H1 (cell line): ENCODE measurements at regions not wholly inside any gene's neighbourhood (a gene's known extent, or its start where the extent isn't known, plus 50 kb on each side); places are given as distances from the start of the nearest gene placed in this dataset.

Experiments
- CTCF ChIA-PET: fragments of 300-600 bp; sonication (Branson Sonifier 250); formaldehyde crosslinking; loops from one replicate; lab custom pipeline; 2021; ENCODE audit not compliant: partially characterized antibody; lab: Charles Lee
- POLR2A ChIA-PET: fragments of 300-600 bp; sonication (Branson Sonifier 250); formaldehyde crosslinking; loops from one replicate; lab custom pipeline; 2021; ENCODE audit warnings: inconsistent platforms; ENCODE audit not compliant: partially characterized antibody; lab: Charles Lee
- DNase-seq, 2 experiments: peaks; one replicate each; pipeline versions ENCODE4 v3.0.0 to v3.0.0-alpha.2; 2010 to 2022; ENCODE audit warnings: low spot score in 2 of 2, low read depth in 1 of 2, mixed read lengths in 1 of 2
- FAIRE-seq: peaks from 2 replicates; lab custom pipeline; 2011; peaks lifted over from hg19 to GRCh38; lab: Jason Lieb, UNC
- H2AFZ ChIP-seq: 2 replicates; pipeline ENCODE4 v1.8.1; 2012; ENCODE audit warnings: low read length, inconsistent platforms
- H2AK5ac ChIP-seq: 2 replicates; pipeline ENCODE4 v1.6.1; 2013; ENCODE audit warnings: low read depth, low read length
- H2BK120ac ChIP-seq: replicated peaks from 2 replicates; pipeline ENCODE3; 2013; ENCODE audit warnings: low read depth, low read length, inconsistent platforms
- H2BK12ac ChIP-seq: 2 replicates; pipeline ENCODE4 v1.6.1; 2013; ENCODE audit warnings: low read depth, low read length
- H2BK15ac ChIP-seq: 2 replicates; pipeline ENCODE4 v1.6.1; 2013; ENCODE audit warnings: low read length
- H2BK20ac ChIP-seq: 2 replicates; pipeline ENCODE4 v1.6.1; 2013; ENCODE audit warnings: low read length
- H2BK5ac ChIP-seq: 2 replicates; pipeline ENCODE4 v1.6.1; 2013; ENCODE audit warnings: low read depth, low read length
- H3K14ac ChIP-seq: 2 replicates; pipeline ENCODE4 v1.6.1; 2013; ENCODE audit warnings: inconsistent platforms; ENCODE audit not compliant: insufficient read length
- H3K18ac ChIP-seq: 2 replicates; pipeline ENCODE4 v1.6.1; 2013; ENCODE audit warnings: low read length; ENCODE audit errors: extremely low read depth
- H3K23ac ChIP-seq: 2 replicates; pipeline ENCODE4 v1.6.1; 2013; ENCODE audit warnings: inconsistent platforms; ENCODE audit not compliant: insufficient read length
- H3K23me2 ChIP-seq: 2 replicates; pipeline ENCODE4 v1.6.1; 2013; ENCODE audit warnings: low read depth, low read length
- H3K27ac ChIP-seq: 2 replicates; pipeline ENCODE4 v1.6.1; 2011; ENCODE audit warnings: low read depth, low read length, inconsistent platforms
- H3K27me3 ChIP-seq, 4 experiments: replicated peaks in 1 of 4; 1 replicate in 1 of 4; 2 replicates in 3 of 4; pipeline versions ENCODE4 v1.6.1 to v1.8.1; 2011 to 2013; ENCODE audit warnings: low read length in 3 of 4, mild to moderate bottlenecking in 3 of 4, inconsistent platforms in 2 of 4, mixed read lengths in 2 of 4, moderate library complexity in 1 of 4; ENCODE audit not compliant: control insufficient read depth in 3 of 4, insufficient read depth in 3 of 4; ENCODE audit errors: extremely low read depth in 1 of 4
- H3K36me3 ChIP-seq, 4 experiments: 2 replicates each; pipeline versions ENCODE4 v1.6.1 to v1.8.1; 2011 to 2013; ENCODE audit warnings: mild to moderate bottlenecking in 4 of 4, low read length in 3 of 4, moderate library complexity in 2 of 4, control low read depth in 1 of 4, inconsistent platforms in 1 of 4; ENCODE audit not compliant: insufficient read depth in 4 of 4, control insufficient read depth in 2 of 4
- H3K4ac ChIP-seq: replicated peaks from 2 replicates; pipeline ENCODE3; 2013; ENCODE audit warnings: low read length, low read depth, mixed read lengths, inconsistent platforms; ENCODE audit not compliant: insufficient read length
- H3K4me1 ChIP-seq, 4 experiments: replicated peaks in 1 of 4; 1 replicate in 1 of 4; 2 replicates in 3 of 4; pipeline versions ENCODE4 v1.6.1 to v1.8.1; 2011 to 2013; ENCODE audit warnings: low read length in 3 of 4, inconsistent platforms in 2 of 4, mixed read lengths in 1 of 4; ENCODE audit not compliant: insufficient read depth in 4 of 4, control insufficient read depth in 3 of 4
- H3K4me2 ChIP-seq, 2 experiments: 2 replicates each; pipeline versions ENCODE4 v1.6.1 to v1.8.1; 2011 to 2013; ENCODE audit warnings: low read depth in 2 of 2, low read length in 2 of 2, control low read depth in 1 of 2, inconsistent platforms in 1 of 2, mild to moderate bottlenecking in 1 of 2; ENCODE audit not compliant: insufficient read depth in 1 of 2
- H3K4me3 ChIP-seq, 4 experiments: fragments of 200-600, 300-600 bp in 1 of 4; sonication (generic), shearing (Covaris generic), sonication (Bioruptor Twin) in 1 of 4; 2 replicates each; pipeline versions ENCODE4 v1.5.1 to v1.8.1; 2011 to 2016; ENCODE audit warnings: low read length in 4 of 4, low read depth in 3 of 4, control low read depth in 2 of 4, inconsistent platforms in 2 of 4, mild to moderate bottlenecking in 2 of 4, mixed read lengths in 1 of 4, moderate library complexity in 1 of 4; ENCODE audit not compliant: insufficient read depth in 2 of 4; ENCODE audit errors: extremely low read depth in 1 of 4
- H3K56ac ChIP-seq: replicated peaks from 2 replicates; pipeline ENCODE3; 2013; ENCODE audit warnings: low read depth, mild to moderate bottlenecking, mixed read lengths, low read length, inconsistent platforms; ENCODE audit not compliant: insufficient read length
- H3K79me1 ChIP-seq: 2 replicates; pipeline ENCODE4 v1.6.1; 2013; ENCODE audit warnings: low read depth, low read length, control low read depth
- H3K79me2 ChIP-seq, 2 experiments: 2 replicates each; pipeline versions ENCODE4 v1.6.1 to v1.8.1; 2012 to 2013; ENCODE audit warnings: low read length in 2 of 2, mild to moderate bottlenecking in 2 of 2, inconsistent platforms in 1 of 2; ENCODE audit not compliant: insufficient read depth in 2 of 2, control insufficient read depth in 1 of 2
- H3K9ac ChIP-seq, 4 experiments: replicated peaks in 1 of 4; 1 replicate in 1 of 4; 2 replicates in 3 of 4; pipeline versions ENCODE4 v1.6.1 to v1.8.1; 2011 to 2013; ENCODE audit warnings: low read depth in 3 of 4, low read length in 3 of 4, control low read depth in 2 of 4, mild to moderate bottlenecking in 2 of 4, moderate library complexity in 2 of 4, inconsistent platforms in 1 of 4; ENCODE audit errors: extremely low read depth in 1 of 4
- H3K9me3 ChIP-seq, 2 experiments: 2 replicates each; pipeline versions ENCODE4 v1.6.1 to v1.8.1; 2012 to 2013; ENCODE audit warnings: mild to moderate bottlenecking in 2 of 2, moderate library complexity in 2 of 2, control low read depth in 1 of 2, inconsistent platforms in 1 of 2, low read depth in 1 of 2, low read length in 1 of 2, mixed read lengths in 1 of 2; ENCODE audit not compliant: insufficient read depth in 2 of 2
- H4K20me1 ChIP-seq, 2 experiments: replicated peaks in 1 of 2; 2 replicates each; pipeline versions ENCODE3 to v1.8.1; 2011 to 2013; ENCODE audit warnings: inconsistent platforms in 2 of 2, low read length in 2 of 2, mild to moderate bottlenecking in 1 of 2; ENCODE audit not compliant: insufficient read depth in 2 of 2, control insufficient read depth in 1 of 2
- H4K5ac ChIP-seq: 2 replicates; pipeline ENCODE4 v1.6.1; 2013; ENCODE audit warnings: low read length, low read depth, mixed read lengths, inconsistent platforms; ENCODE audit not compliant: insufficient read length
- H4K8ac ChIP-seq: 2 replicates; pipeline ENCODE4 v1.8.0; 2013; ENCODE audit warnings: mild to moderate bottlenecking, moderate library complexity, low read length, inconsistent platforms; ENCODE audit not compliant: insufficient read depth; ENCODE audit errors: extremely low read depth
- H4K91ac ChIP-seq: replicated peaks from 2 replicates; pipeline ENCODE3; 2013; ENCODE audit warnings: low read length, mixed read lengths, inconsistent platforms; ENCODE audit not compliant: insufficient read length
- CEBPB ChIP-seq: IDR thresholded peaks from 2 replicates; pipeline ENCODE4 v1.6.1; 2012; ENCODE audit warnings: low read depth, low read length
- CHD2 ChIP-seq: IDR thresholded peaks from 2 replicates; pipeline ENCODE4 v1.6.1; 2012; ENCODE audit warnings: low read length, improper control_type of control experiment
- CTCF ChIP-seq, 3 experiments: IDR thresholded peaks; 1 replicate in 2 of 3; 2 replicates in 1 of 3; pipeline versions ENCODE4 v1.5.1 to v1.6.1; 2011; ENCODE audit warnings: low read length in 3 of 3, mild to moderate bottlenecking in 3 of 3, inconsistent platforms in 2 of 3, low read depth in 1 of 3, moderate library complexity in 1 of 3; ENCODE audit not compliant: insufficient read depth in 1 of 3; ENCODE audit errors: control extremely low read depth in 1 of 3
- FOSL1 ChIP-seq: IDR thresholded peaks from 2 replicates; pipeline ENCODE4 v1.6.1; 2011; ENCODE audit warnings: mild to moderate bottlenecking, low read depth, low read length, moderate library complexity; ENCODE audit not compliant: insufficient read depth
- MAFK ChIP-seq: IDR thresholded peaks from 2 replicates; pipeline ENCODE4 v1.6.1; 2012; ENCODE audit warnings: low read depth, mild to moderate bottlenecking, improper control_type of control experiment, low read length
- MAX ChIP-seq: IDR thresholded peaks from 2 replicates; pipeline ENCODE4 v1.6.1; 2012; ENCODE audit warnings: inconsistent platforms
- PHF8 ChIP-seq: fragments of 200-600 bp; sonication (generic); conservative IDR thresholded peaks from 2 replicates; pipeline ENCODE4 v1.7.1; 2012; ENCODE audit warnings: low read depth, mild to moderate bottlenecking, inconsistent platforms, low read length, moderate library complexity
- RAD21 ChIP-seq, 2 experiments: IDR thresholded peaks in 1 of 2; conservative IDR thresholded peaks in 1 of 2; 2 replicates each; pipeline ENCODE4 v1.6.1; 2011; ENCODE audit warnings: low read depth in 2 of 2, low read length in 2 of 2, improper control_type of control experiment in 1 of 2, inconsistent platforms in 1 of 2, mild to moderate bottlenecking in 1 of 2, moderate library complexity in 1 of 2
- SIN3A ChIP-seq, 2 experiments: IDR thresholded peaks in 1 of 2; conservative IDR thresholded peaks in 1 of 2; 2 replicates each; pipeline ENCODE4 v1.6.1; 2011 to 2012; ENCODE audit warnings: low read length in 2 of 2, improper control_type of control experiment in 1 of 2, low read depth in 1 of 2, mild to moderate bottlenecking in 1 of 2
- SRF ChIP-seq: IDR thresholded peaks from 2 replicates; pipeline ENCODE4 v1.6.1; 2011; ENCODE audit warnings: mild to moderate bottlenecking, low read depth, low read length, moderate library complexity
- ZNF274 ChIP-seq: IDR thresholded peaks from 2 replicates; pipeline ENCODE4 v1.7.0; 2012; ENCODE audit warnings: low read length, borderline replicate concordance; ENCODE audit errors: extremely low read depth
- WGBS, 2 experiments: shearing (Covaris generic) in 1 of 2; methylation state at CpG; one replicate each; pipeline versions ENCODE4 v1.1.6 to v1.1.7; 2013 to 2015; ENCODE audit warnings: low lambda C conversion rate in 2 of 2, mixed read lengths in 2 of 2, inconsistent platforms in 1 of 2, low coverage in 1 of 2, missing lambda C conversion rate in 1 of 2; ENCODE audit not compliant: insufficient replicate concordance in 2 of 2, insufficient coverage in 1 of 2, insufficient read length in 1 of 2; ENCODE audit errors: extremely low coverage in 1 of 2, missing lambda C conversion rate in 1 of 2; 5-methylcytosine and 5-hydroxymethylcytosine counted together

GRCh38 chr4:127249767-127250108 is 383.0 kb upstream of the INTU start:
- no peaks in the 10 kb centered on the region for H3K79me2 ChIP-seq
- FAIRE-seq (no peak), DNase-seq (no peak)
- H3K9ac ChIP-seq, result no peak overlapping the region
- H3K4me3 ChIP-seq, result no peak overlapping the region
- 76% methylated on average over 3 of the region's 3 CpGs; no CpG with 5 or more reads in 1 of the 2 experiments for WGBS, 2 experiments
- H2BK120ac ChIP-seq, result no peak overlapping the region
- no peaks in the 10 kb centered on the region for H4K20me1 ChIP-seq
- H3K23me2 ChIP-seq, result no peaks in the 10 kb centered on the region
- no peak overlapping the region for H3K27ac ChIP-seq
- H3K18ac ChIP-seq, result no peak overlapping the region
- TF ChIP-seq FOSL1 (no peak), PHF8 (no peak), RAD21 (IDR thresholded peaks at IDR 0.05 in 1 of 2, conservative IDR thresholded peaks at IDR 0.05 in 1 of 2; ENCODE audit: low read depth in 2 of 2, low read length in 2 of 2) (no peak), MAFK (no peak), SIN3A (conservative IDR thresholded peaks at IDR 0.05 in 1 of 2, IDR thresholded peaks at IDR 0.05 in 1 of 2; ENCODE audit: low read depth in 1 of 2, low read length in 2 of 2) (no peak), MAX (no peak), SRF (no peak), ZNF274 (no peak), CHD2 (no peak), CEBPB (no peak), CTCF (IDR thresholded peaks at IDR 0.05; ENCODE audit: control extremely low read depth in 1 of 3, insufficient read depth in 1 of 3, low read depth in 1 of 3, low read length in 3 of 3) (no peak)
- no peak overlapping the region for H2AK5ac ChIP-seq
- H3K56ac ChIP-seq, result no peak overlapping the region
- ChIA-PET POLR2A (no interaction called here), CTCF (no interaction called here)
- no peaks in the 10 kb centered on the region for H3K9me3 ChIP-seq
- no peak overlapping the region for H3K4me2 ChIP-seq
- H3K4me1 ChIP-seq, result no peaks in the 10 kb centered on the region
- no peaks in the 10 kb centered on the region for H3K36me3 ChIP-seq
- H3K27me3 ChIP-seq, result no peaks in the 10 kb centered on the region
- H4K91ac ChIP-seq, result no peak overlapping the region
- no peaks in the 10 kb centered on the region for H3K79me1 ChIP-seq
- H2BK12ac ChIP-seq, result no peak overlapping the region
- H2BK15ac ChIP-seq, result no peak overlapping the region
- no peak overlapping the region for H3K4ac ChIP-seq
- no peak overlapping the region for H2BK20ac ChIP-seq
- H3K14ac ChIP-seq, result no peak overlapping the region
- H3K23ac ChIP-seq, result no peak overlapping the region
- no peak overlapping the region for H4K8ac ChIP-seq
- no peak overlapping the region for H2AFZ ChIP-seq
- no peak overlapping the region for H2BK5ac ChIP-seq
- no peak overlapping the region for H4K5ac ChIP-seq
